IMR-90 (cell line): ENCODE measurements at regions not wholly inside any gene's neighbourhood (a gene's known extent, or its start where the extent isn't known, plus 50 kb on each side); places are given as distances from the start of the nearest gene placed in this dataset.

ENCODE experiments used
- CTCF ChIP-seq: conservative IDR thresholded peaks from 2 replicates; pipeline ENCODE4 v1.5.1; 2012; ENCODE audit warnings: mild to moderate bottlenecking, low read depth, low read length, improper control_type of control experiment
- NFE2L2 ChIP-seq: fragments of 150-350 bp; IDR thresholded peaks from 2 replicates; pipeline ENCODE4 v1.6.1; 2016; ENCODE audit warnings: low read depth, mild to moderate bottlenecking, low read length

DNA sequence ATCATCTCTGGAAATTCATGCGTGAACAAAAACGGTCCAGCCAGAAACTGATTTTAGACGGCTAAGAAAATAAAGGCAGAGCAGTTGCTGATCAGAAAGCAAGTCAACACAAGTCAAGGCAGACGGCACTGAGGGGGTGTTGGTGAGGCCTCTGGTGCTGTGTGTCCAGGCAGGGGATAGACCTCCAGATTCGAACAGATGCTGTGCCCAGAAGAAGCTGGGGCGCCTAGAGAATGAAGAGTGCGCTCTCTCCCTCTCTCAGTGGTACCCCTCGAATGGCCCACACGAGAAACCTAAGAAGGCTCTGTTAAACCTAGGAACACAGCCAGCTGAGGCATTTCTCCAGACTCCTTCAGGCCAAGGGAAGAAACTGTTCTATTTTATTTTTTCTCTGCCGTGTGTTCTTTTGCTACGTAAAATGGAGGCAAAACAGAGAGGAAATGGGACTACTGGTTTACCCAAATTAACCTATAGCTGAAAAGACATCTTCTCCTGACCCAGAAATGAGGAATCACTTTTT, 178.3 kb downstream of the PMP22 start:
- TF ChIP-seq CTCF (no peak), NFE2L2 (no peak)
